Loucy (cell line): ENCODE measurements at regions not wholly inside any gene's neighbourhood (a gene's known extent, or its start where the extent isn't known, plus 50 kb on each side); places are given as distances from the start of the nearest gene placed in this dataset.

Experiments
- H2AFZ ChIP-seq: fragments of 200-600 bp; sonication (generic); 2 replicates; pipeline ENCODE4 v1.6.0; 2016; ENCODE audit warnings: antibody characterized with exemption, mild to moderate bottlenecking, low read length, moderate library complexity
- H3F3A ChIP-seq: fragments of 200-600 bp; 2 replicates; pipeline ENCODE4 v1.6.0; 2016; ENCODE audit warnings: antibody characterized with exemption, low read depth, mild to moderate bottlenecking
- H3K27me3 ChIP-seq: fragments of 200-600 bp; sonication (generic); 2 replicates; pipeline ENCODE4 v1.6.1; 2014; ENCODE audit warnings: low read length, mild to moderate bottlenecking; ENCODE audit not compliant: insufficient read depth, poor library complexity, severe bottlenecking
- H3K36me3 ChIP-seq: fragments of 200-600 bp; sonication (generic); 2 replicates; pipeline ENCODE4 v1.6.1; 2016; ENCODE audit warnings: low read length; ENCODE audit not compliant: insufficient read depth
- H3K4me1 ChIP-seq: fragments of 200-600 bp; sonication (generic); 2 replicates; pipeline ENCODE4 v1.5.1; 2014; ENCODE audit warnings: low read length, mild to moderate bottlenecking; ENCODE audit not compliant: insufficient read depth, poor library complexity, severe bottlenecking
- H3K4me2 ChIP-seq: fragments of 200-600 bp; sonication (generic); 2 replicates; pipeline ENCODE4 v1.6.0; 2014; ENCODE audit warnings: antibody characterized with exemption, low read length, low read depth, mild to moderate bottlenecking; ENCODE audit not compliant: poor library complexity, severe bottlenecking
- H3K4me3 ChIP-seq: fragments of 200-600 bp; sonication (generic); 2 replicates; pipeline ENCODE4 v1.5.1; 2014; ENCODE audit warnings: low read length, mild to moderate bottlenecking, mixed read lengths; ENCODE audit not compliant: poor library complexity, severe bottlenecking
- H3K79me2 ChIP-seq: fragments of 200-600 bp; sonication (generic); 2 replicates; pipeline ENCODE4 v1.6.1; 2014; ENCODE audit warnings: low read length; ENCODE audit not compliant: insufficient read depth
- H3K9ac ChIP-seq: fragments of 200-600 bp; sonication (generic); 2 replicates; pipeline ENCODE4 v1.6.0; 2014; ENCODE audit warnings: mild to moderate bottlenecking, low read depth, low read length, moderate library complexity; ENCODE audit not compliant: poor library complexity, severe bottlenecking
- H3K9me2 ChIP-seq: fragments of 200-600 bp; sonication (generic); replicated peaks from 2 replicates; pipeline ENCODE4 v1.6.1; 2016; ENCODE audit warnings: low read depth, low read length, mixed read lengths
- H3K9me3 ChIP-seq: fragments of 200-600 bp; sonication (generic); 2 replicates; pipeline ENCODE4 v1.6.1; 2014; ENCODE audit warnings: mild to moderate bottlenecking, antibody characterized with exemption, low read length, low read depth; ENCODE audit not compliant: insufficient read depth
- H4K20me1 ChIP-seq: fragments of 200-600 bp; sonication (generic); 2 replicates; pipeline ENCODE4 v1.6.0; 2014; ENCODE audit warnings: antibody characterized with exemption, low read length, mild to moderate bottlenecking; ENCODE audit not compliant: insufficient read depth, poor library complexity, severe bottlenecking
- CTCF ChIP-seq: fragments of 200-600 bp; sonication (generic); conservative IDR thresholded peaks from 2 replicates; pipeline ENCODE4 v1.5.1; 2014; ENCODE audit warnings: mild to moderate bottlenecking, antibody characterized with exemption, low read length
- EZH2phosphoT487 ChIP-seq: fragments of 200-600 bp; IDR thresholded peaks from 2 replicates; pipeline ENCODE4 v1.6.1; 2018; ENCODE audit warnings: antibody characterized with exemption, mild to moderate bottlenecking, moderate library complexity, borderline replicate concordance

GRCh38 chr9:11506980-11507379 lies 894.2 kb upstream of the PTPRD start:
- no peak overlapping the region for H3K9ac ChIP-seq
- H3K4me2 ChIP-seq = no peak overlapping the region
- no peaks in the 10 kb centered on the region for H3K36me3 ChIP-seq
- no peak overlapping the region for H3K4me3 ChIP-seq
- TF ChIP-seq EZH2phosphoT487 = no peak
- TF ChIP-seq CTCF = no peak
- no peaks in the 10 kb centered on the region for H3K27me3 ChIP-seq
- no peaks in the 10 kb centered on the region for H4K20me1 ChIP-seq
- H3K9me3 ChIP-seq = no peaks in the 10 kb centered on the region
- no peaks in the 10 kb centered on the region for H3K4me1 ChIP-seq
- no peaks in the 10 kb centered on the region for H3F3A ChIP-seq
- H3K79me2 ChIP-seq = no peaks in the 10 kb centered on the region
- no peak overlapping the region for H2AFZ ChIP-seq
- no peaks in the 10 kb centered on the region for H3K9me2 ChIP-seq

GRCh38 chr9:11537566-11537965 lies 924.8 kb upstream of the PTPRD start:
- H3F3A ChIP-seq = no peaks in the 10 kb centered on the region
- no peaks in the 10 kb centered on the region for H3K36me3 ChIP-seq
- H3K79me2 ChIP-seq = no peaks in the 10 kb centered on the region
- H2AFZ ChIP-seq = no peak overlapping the region
- H3K4me2 ChIP-seq = no peak overlapping the region
- TF ChIP-seq EZH2phosphoT487 = no peak
- TF ChIP-seq CTCF = no peak
- no peaks in the 10 kb centered on the region for H3K4me1 ChIP-seq
- no peaks in the 10 kb centered on the region for H4K20me1 ChIP-seq
- H3K9me2 ChIP-seq = no peaks in the 10 kb centered on the region
- H3K9me3 ChIP-seq = no peaks in the 10 kb centered on the region
- no peak overlapping the region for H3K9ac ChIP-seq
- no peak overlapping the region for H3K4me3 ChIP-seq
- no peaks in the 10 kb centered on the region for H3K27me3 ChIP-seq

- no peaks in the 10 kb centered on the region for H3K36me3 ChIP-seq
- H2AFZ ChIP-seq = no peak overlapping the region
These were observed 930.0 kb upstream of the PTPRD start for GRCh38 chr9:11542781-11543180.

More at GRCh38 chr9:11542781-11543180, 930.0 kb upstream of the PTPRD start:
- no peaks in the 10 kb centered on the region for H4K20me1 ChIP-seq
- no peak overlapping the region for H3K4me2 ChIP-seq
- H3K9ac ChIP-seq = no peak overlapping the region
- no peaks in the 10 kb centered on the region for H3F3A ChIP-seq
- no peak overlapping the region for H3K4me3 ChIP-seq
- H3K27me3 ChIP-seq = no peaks in the 10 kb centered on the region
- no peaks in the 10 kb centered on the region for H3K4me1 ChIP-seq
- no peaks in the 10 kb centered on the region for H3K9me2 ChIP-seq
- TF ChIP-seq EZH2phosphoT487 (no peak), CTCF (no peak)
- no peaks in the 10 kb centered on the region for H3K79me2 ChIP-seq
- H3K9me3 ChIP-seq = no peaks in the 10 kb centered on the region
